Panc1 (cell line): ENCODE measurements at regions not wholly inside any gene's neighbourhood (a gene's known extent, or its start where the extent isn't known, plus 50 kb on each side); places are given as distances from the start of the nearest gene placed in this dataset.

Experiments
- ATAC-seq: fragments of 200-7000 bp; cut with Tn5 transposase; 2 replicates; pipeline ENCODE4 v1.9.1; 2020; ENCODE audit warnings: mild to moderate bottlenecking, moderate library complexity
- BruUV-seq: library from RNA; stranded (reverse); fragments of 400-500 nt; replicated peaks from 2 replicates; lab custom pipeline; 2021; lab: Mats Ljungman, UMichigan
- CTCF ChIA-PET: fragments of 300-600 bp; sonication (Branson Sonifier 250); formaldehyde crosslinking; loops from one replicate; lab custom pipeline; 2022; ENCODE audit warnings: antibody characterized with exemption; lab: Charles Lee
- POLR2A ChIA-PET: fragments of 300-600 bp; sonication (Branson Sonifier 250); formaldehyde crosslinking; loops from one replicate; lab custom pipeline; 2022; ENCODE audit warnings: antibody characterized with exemption; lab: Charles Lee
- DNase-seq: peaks from one replicate; pipeline ENCODE4 v3.0.0-alpha.2; 2010; ENCODE audit warnings: low read depth, low spot score
- H3K27ac ChIP-seq: 2 replicates; pipeline ENCODE4 v1.5.1; 2011; ENCODE audit warnings: mild to moderate bottlenecking, low read length, inconsistent platforms
- H3K27me3 ChIP-seq: fragments of 200-500 bp; sonication (Bioruptor generic); 2 replicates; pipeline ENCODE4 v1.6.0; 2014; ENCODE audit warnings: low read length, inconsistent platforms; ENCODE audit not compliant: control insufficient read depth, insufficient read depth
- H3K36me3 ChIP-seq: fragments of 200-500 bp; sonication (Bioruptor generic); 2 replicates; pipeline ENCODE4 v1.5.1; 2014; ENCODE audit warnings: inconsistent platforms, mild to moderate bottlenecking, low read length, moderate library complexity; ENCODE audit not compliant: control insufficient read depth, insufficient read depth
- H3K4me1 ChIP-seq: 2 replicates; pipeline ENCODE4 v1.5.1; 2011; ENCODE audit warnings: inconsistent platforms, mild to moderate bottlenecking, low read length, moderate library complexity; ENCODE audit not compliant: control insufficient read depth, insufficient read depth
- H3K4me3 ChIP-seq, 2 experiments: 2 replicates each; pipeline ENCODE4 v1.5.1; 2011 to 2012; ENCODE audit warnings: low read depth in 2 of 2, low read length in 2 of 2, mild to moderate bottlenecking in 2 of 2, inconsistent platforms in 1 of 2, moderate library complexity in 1 of 2
- H3K9me3 ChIP-seq: fragments of 200-500 bp; sonication (Bioruptor generic); 2 replicates; pipeline ENCODE4 v1.5.1; 2014; ENCODE audit warnings: low read depth, mild to moderate bottlenecking, inconsistent platforms, low read length, moderate library complexity; ENCODE audit not compliant: control insufficient read depth, insufficient read depth
- POLR2AphosphoS5 ChIP-seq: IDR thresholded peaks from 2 replicates; pipeline ENCODE4 v1.6.1; 2012; ENCODE audit warnings: mild to moderate bottlenecking, low read depth, low read length, moderate library complexity
- SIN3A ChIP-seq: IDR thresholded peaks from 2 replicates; pipeline ENCODE4 v1.6.1; 2012; ENCODE audit warnings: low read depth, mild to moderate bottlenecking, low read length, moderate library complexity, borderline replicate concordance; ENCODE audit not compliant: insufficient read depth
- TCF7L2 ChIP-seq: IDR thresholded peaks from 2 replicates; pipeline ENCODE4 v1.6.1; 2011; ENCODE audit warnings: mild to moderate bottlenecking, low read depth, low read length, inconsistent platforms
- in situ Hi-C: cut with HindIII; loops from 2 replicates; pipeline ENCODE4 v1.10.0; 2016; ENCODE audit warnings: low sequenced_read_pairs, low pct_unique_long_range_greater_than_20kb
- intact Hi-C: fragments of 100-400 bp; cut with micrococcal nuclease; formaldehyde crosslinking; loops from one replicate; pipeline ENCODE4 v1.10.0; 2022; ENCODE audit not compliant: unreplicated experiment
- TF ChIP-seq, protein P1 (sequence below): fragments of 450-650 bp; IDR thresholded peaks from 2 replicates; pipeline ENCODE4 v1.5.1; 2017; ENCODE audit warnings: mild to moderate bottlenecking
- TF ChIP-seq, protein P2 (sequence below), 2 experiments: IDR thresholded peaks; 2 replicates each; pipeline ENCODE4 v1.6.1; 2011 to 2012; ENCODE audit warnings: low read depth in 2 of 2, control low read depth in 1 of 2, low read length in 1 of 2, mild to moderate bottlenecking in 1 of 2, moderate library complexity in 1 of 2; ENCODE audit not compliant: insufficient read depth in 1 of 2

DNA sequence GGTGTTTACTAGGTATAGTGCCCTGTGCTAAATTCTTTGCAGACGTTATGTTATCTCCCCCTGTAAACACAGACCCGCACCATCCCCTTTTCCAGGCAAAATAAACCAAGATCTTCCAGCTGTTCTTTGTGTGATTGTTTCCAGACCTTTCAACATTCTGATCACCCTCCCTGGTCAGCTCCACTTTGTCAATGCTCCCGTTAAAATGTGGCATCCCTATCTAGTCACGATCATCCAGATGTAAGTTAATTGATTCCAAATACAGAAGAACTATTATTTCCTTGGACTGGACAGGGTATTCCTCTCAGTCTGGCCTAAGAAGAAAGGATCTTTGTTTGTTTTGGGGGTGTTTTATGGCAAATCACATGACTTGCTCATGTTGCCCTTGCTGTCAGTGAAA, 127.6 kb upstream of the ARID2 start:
- Histone ChIP-seq H3K27me3 (no peaks in the 10 kb centered on the region), H3K4me3 (no peak overlapping the region), H3K27ac (no peak overlapping the region), H3K9me3 (peaks cover 8% of the 10 kb centered on the region), H3K4me1 (no peaks in the 10 kb centered on the region), H3K36me3 (no peaks in the 10 kb centered on the region)
- POLR2A ChIA-PET, result no interaction called here
- in situ Hi-C loops (no loop called here), intact Hi-C loops (no loop called here)
- BruUV-seq, result no TSS peak
- TF ChIP-seq TCF7L2 (no peak), POLR2AphosphoS5 (no peak), SIN3A (no peak)
- TF ChIP-seq, protein P1, sequence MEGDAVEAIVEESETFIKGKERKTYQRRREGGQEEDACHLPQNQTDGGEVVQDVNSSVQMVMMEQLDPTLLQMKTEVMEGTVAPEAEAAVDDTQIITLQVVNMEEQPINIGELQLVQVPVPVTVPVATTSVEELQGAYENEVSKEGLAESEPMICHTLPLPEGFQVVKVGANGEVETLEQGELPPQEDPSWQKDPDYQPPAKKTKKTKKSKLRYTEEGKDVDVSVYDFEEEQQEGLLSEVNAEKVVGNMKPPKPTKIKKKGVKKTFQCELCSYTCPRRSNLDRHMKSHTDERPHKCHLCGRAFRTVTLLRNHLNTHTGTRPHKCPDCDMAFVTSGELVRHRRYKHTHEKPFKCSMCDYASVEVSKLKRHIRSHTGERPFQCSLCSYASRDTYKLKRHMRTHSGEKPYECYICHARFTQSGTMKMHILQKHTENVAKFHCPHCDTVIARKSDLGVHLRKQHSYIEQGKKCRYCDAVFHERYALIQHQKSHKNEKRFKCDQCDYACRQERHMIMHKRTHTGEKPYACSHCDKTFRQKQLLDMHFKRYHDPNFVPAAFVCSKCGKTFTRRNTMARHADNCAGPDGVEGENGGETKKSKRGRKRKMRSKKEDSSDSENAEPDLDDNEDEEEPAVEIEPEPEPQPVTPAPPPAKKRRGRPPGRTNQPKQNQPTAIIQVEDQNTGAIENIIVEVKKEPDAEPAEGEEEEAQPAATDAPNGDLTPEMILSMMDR, result no peak
- DNase-seq (no peak), ATAC-seq (no peak)
- CTCF ChIA-PET, result no interaction called here

DNA sequence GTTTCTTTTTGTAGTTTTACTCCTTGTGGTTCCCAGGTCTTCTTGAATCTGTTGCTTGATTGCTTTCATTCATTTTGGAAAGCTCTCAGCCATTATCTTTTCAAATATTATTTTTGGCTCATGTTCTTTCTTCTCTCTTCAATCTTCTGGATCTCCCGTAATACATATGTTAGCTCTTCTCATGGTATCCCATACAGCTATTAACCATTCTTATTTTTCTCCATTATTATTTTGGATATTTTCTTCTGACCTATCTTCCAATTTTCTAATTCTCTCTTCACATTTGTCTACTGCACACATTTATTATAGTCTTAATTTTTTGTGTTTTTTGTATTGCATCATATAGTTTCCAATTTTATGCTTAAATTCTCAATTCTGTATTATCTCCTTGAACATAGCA, 123.9 kb upstream of the ARID2 start:
- TF ChIP-seq, protein P2, sequence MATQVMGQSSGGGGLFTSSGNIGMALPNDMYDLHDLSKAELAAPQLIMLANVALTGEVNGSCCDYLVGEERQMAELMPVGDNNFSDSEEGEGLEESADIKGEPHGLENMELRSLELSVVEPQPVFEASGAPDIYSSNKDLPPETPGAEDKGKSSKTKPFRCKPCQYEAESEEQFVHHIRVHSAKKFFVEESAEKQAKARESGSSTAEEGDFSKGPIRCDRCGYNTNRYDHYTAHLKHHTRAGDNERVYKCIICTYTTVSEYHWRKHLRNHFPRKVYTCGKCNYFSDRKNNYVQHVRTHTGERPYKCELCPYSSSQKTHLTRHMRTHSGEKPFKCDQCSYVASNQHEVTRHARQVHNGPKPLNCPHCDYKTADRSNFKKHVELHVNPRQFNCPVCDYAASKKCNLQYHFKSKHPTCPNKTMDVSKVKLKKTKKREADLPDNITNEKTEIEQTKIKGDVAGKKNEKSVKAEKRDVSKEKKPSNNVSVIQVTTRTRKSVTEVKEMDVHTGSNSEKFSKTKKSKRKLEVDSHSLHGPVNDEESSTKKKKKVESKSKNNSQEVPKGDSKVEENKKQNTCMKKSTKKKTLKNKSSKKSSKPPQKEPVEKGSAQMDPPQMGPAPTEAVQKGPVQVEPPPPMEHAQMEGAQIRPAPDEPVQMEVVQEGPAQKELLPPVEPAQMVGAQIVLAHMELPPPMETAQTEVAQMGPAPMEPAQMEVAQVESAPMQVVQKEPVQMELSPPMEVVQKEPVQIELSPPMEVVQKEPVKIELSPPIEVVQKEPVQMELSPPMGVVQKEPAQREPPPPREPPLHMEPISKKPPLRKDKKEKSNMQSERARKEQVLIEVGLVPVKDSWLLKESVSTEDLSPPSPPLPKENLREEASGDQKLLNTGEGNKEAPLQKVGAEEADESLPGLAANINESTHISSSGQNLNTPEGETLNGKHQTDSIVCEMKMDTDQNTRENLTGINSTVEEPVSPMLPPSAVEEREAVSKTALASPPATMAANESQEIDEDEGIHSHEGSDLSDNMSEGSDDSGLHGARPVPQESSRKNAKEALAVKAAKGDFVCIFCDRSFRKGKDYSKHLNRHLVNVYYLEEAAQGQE (IDR thresholded peaks at IDR 0.05; ENCODE audit: insufficient read depth in 1 of 2, low read depth in 2 of 2, low read length in 1 of 2), result no peak
- TF ChIP-seq TCF7L2 (no peak), SIN3A (no peak), POLR2AphosphoS5 (no peak)
- TF ChIP-seq, protein P1, result no peak
- intact Hi-C loops, result no loop called here
- BruUV-seq, result no TSS peak

More for the DNA sequence above, 123.9 kb upstream of the ARID2 start:
- Histone ChIP-seq H3K27ac (no peak overlapping the region), H3K4me3 (no peak overlapping the region), H3K4me1 (no peaks in the 10 kb centered on the region), H3K27me3 (no peaks in the 10 kb centered on the region), H3K9me3 (peaks cover 8% of the 10 kb centered on the region), H3K36me3 (no peaks in the 10 kb centered on the region)
- POLR2A ChIA-PET, result no interaction called here
- DNase-seq, result no peak
- ATAC-seq, result no peak
- in situ Hi-C loops, result no loop called here
- CTCF ChIA-PET, result no interaction called here
